ENCODE measurements at regions not wholly inside any gene's neighbourhood (a gene's known extent, or its start where the extent isn't known, plus 50 kb on each side); places are given as distances from the start of the nearest gene placed in this dataset.

- TF ChIP-seq, protein P1, sequence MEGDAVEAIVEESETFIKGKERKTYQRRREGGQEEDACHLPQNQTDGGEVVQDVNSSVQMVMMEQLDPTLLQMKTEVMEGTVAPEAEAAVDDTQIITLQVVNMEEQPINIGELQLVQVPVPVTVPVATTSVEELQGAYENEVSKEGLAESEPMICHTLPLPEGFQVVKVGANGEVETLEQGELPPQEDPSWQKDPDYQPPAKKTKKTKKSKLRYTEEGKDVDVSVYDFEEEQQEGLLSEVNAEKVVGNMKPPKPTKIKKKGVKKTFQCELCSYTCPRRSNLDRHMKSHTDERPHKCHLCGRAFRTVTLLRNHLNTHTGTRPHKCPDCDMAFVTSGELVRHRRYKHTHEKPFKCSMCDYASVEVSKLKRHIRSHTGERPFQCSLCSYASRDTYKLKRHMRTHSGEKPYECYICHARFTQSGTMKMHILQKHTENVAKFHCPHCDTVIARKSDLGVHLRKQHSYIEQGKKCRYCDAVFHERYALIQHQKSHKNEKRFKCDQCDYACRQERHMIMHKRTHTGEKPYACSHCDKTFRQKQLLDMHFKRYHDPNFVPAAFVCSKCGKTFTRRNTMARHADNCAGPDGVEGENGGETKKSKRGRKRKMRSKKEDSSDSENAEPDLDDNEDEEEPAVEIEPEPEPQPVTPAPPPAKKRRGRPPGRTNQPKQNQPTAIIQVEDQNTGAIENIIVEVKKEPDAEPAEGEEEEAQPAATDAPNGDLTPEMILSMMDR (IDR thresholded peaks at IDR 0.05): no peak
- no peak for TF ChIP-seq EZH2 (IDR thresholded peaks at IDR 0.05; ENCODE audit: borderline replicate concordance, insufficient read depth, low read depth, low read length, poor library complexity, severe bottlenecking)
Measured at GRCh38 chr4:38223782-38224236, 263.6 kb downstream of the PTTG2 start.

All from B cell (primary cell).